HCT116 (cell line): ENCODE measurements at regions not wholly inside any gene's neighbourhood (a gene's known extent, or its start where the extent isn't known, plus 50 kb on each side); places are given as distances from the start of the nearest gene placed in this dataset.

Experiments used
- CBX3 ChIP-seq: IDR thresholded peaks from 2 replicates; pipeline ENCODE4 v1.6.1; 2012; ENCODE audit warnings: low read depth
- CEBPB ChIP-seq: IDR thresholded peaks from 2 replicates; pipeline ENCODE4 v1.6.1; 2012; ENCODE audit warnings: low read depth
- CTCF ChIP-seq, 3 experiments: fragments of 200-600 bp in 1 of 3; sonication (generic) in 1 of 3; IDR thresholded peaks in 2 of 3; conservative IDR thresholded peaks in 1 of 3; 2 replicates each; pipeline ENCODE4 v1.5.1; 2012 to 2017; ENCODE audit warnings: low read depth in 2 of 3, low read length in 2 of 3, antibody characterized with exemption in 1 of 3, borderline replicate concordance in 1 of 3, control low read depth in 1 of 3, mild to moderate bottlenecking in 1 of 3, mixed read lengths in 1 of 3, mixed run types in 1 of 3, moderate library complexity in 1 of 3; ENCODE audit not compliant: insufficient read depth in 1 of 3
- EZH2 ChIP-seq: fragments of 200-600 bp; sonication (generic); IDR thresholded peaks from 2 replicates; pipeline ENCODE4 v1.6.1; 2017; ENCODE audit warnings: antibody characterized with exemption, mixed run types
- POLR2A ChIP-seq: IDR thresholded peaks from 2 replicates; pipeline ENCODE4 v1.7.0; 2011; ENCODE audit warnings: borderline replicate concordance; ENCODE audit not compliant: insufficient read depth, insufficient read length; ENCODE audit errors: extremely low read depth
- YY1 ChIP-seq: IDR thresholded peaks from 2 replicates; pipeline ENCODE4 v1.6.1; 2011; ENCODE audit warnings: low read length, low read depth, moderate library complexity, mild to moderate bottlenecking; ENCODE audit not compliant: insufficient replicate concordance; ENCODE audit errors: extremely low read depth
- TF ChIP-seq, protein P1 (sequence below): IDR thresholded peaks from 2 replicates; pipeline ENCODE4 v1.6.1; 2012
- TF ChIP-seq, protein P2 (sequence below): IDR thresholded peaks from 2 replicates; pipeline ENCODE4 v1.6.1; 2012; ENCODE audit warnings: low read depth

DNA sequence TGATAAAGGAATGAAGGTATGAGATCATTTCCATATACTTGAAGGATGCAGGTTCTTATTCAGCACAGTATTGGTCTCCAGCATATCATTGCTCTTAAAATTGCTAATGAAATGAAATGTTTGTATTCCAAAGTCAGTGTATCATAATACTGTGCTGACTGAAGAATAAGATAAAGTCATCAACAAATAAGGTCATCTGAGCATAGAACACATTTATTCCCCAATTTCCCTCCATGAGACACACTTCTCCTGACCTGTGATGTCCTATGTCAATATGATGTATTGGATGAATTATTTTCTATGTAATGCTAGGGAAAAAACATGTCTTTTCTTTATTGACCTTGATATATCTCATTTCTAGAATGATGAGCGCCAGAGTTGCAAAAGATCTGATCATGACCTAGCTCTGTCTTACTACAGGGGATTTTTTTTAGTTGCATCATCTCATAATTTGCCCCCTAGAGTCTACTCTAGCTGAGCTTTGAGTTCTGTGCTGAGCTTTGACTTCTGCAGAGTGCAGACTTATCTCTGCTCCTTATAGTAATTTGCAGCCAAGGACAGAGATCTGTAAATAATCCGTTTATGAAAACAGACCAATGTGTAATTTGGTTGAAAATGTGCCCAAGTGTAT is 859.8 kb downstream of the TRIB2 start:
- TF ChIP-seq POLR2A, result no peak
- TF ChIP-seq CTCF (IDR thresholded peaks at IDR 0.05 in 2 of 3, conservative IDR thresholded peaks at IDR 0.05 in 1 of 3; ENCODE audit: borderline replicate concordance in 1 of 3, insufficient read depth in 1 of 3, low read depth in 2 of 3, low read length in 2 of 3), result no peak
- no peak for TF ChIP-seq YY1
- TF ChIP-seq CEBPB, result no peak
- TF ChIP-seq, protein P1, sequence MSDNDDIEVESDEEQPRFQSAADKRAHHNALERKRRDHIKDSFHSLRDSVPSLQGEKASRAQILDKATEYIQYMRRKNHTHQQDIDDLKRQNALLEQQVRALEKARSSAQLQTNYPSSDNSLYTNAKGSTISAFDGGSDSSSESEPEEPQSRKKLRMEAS, result no peak
- no peak for TF ChIP-seq EZH2
- TF ChIP-seq, protein P2, sequence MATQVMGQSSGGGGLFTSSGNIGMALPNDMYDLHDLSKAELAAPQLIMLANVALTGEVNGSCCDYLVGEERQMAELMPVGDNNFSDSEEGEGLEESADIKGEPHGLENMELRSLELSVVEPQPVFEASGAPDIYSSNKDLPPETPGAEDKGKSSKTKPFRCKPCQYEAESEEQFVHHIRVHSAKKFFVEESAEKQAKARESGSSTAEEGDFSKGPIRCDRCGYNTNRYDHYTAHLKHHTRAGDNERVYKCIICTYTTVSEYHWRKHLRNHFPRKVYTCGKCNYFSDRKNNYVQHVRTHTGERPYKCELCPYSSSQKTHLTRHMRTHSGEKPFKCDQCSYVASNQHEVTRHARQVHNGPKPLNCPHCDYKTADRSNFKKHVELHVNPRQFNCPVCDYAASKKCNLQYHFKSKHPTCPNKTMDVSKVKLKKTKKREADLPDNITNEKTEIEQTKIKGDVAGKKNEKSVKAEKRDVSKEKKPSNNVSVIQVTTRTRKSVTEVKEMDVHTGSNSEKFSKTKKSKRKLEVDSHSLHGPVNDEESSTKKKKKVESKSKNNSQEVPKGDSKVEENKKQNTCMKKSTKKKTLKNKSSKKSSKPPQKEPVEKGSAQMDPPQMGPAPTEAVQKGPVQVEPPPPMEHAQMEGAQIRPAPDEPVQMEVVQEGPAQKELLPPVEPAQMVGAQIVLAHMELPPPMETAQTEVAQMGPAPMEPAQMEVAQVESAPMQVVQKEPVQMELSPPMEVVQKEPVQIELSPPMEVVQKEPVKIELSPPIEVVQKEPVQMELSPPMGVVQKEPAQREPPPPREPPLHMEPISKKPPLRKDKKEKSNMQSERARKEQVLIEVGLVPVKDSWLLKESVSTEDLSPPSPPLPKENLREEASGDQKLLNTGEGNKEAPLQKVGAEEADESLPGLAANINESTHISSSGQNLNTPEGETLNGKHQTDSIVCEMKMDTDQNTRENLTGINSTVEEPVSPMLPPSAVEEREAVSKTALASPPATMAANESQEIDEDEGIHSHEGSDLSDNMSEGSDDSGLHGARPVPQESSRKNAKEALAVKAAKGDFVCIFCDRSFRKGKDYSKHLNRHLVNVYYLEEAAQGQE, result no peak
- TF ChIP-seq CBX3, result no peak
